HG02588 (cell line): ENCODE measurements at regions not wholly inside any gene's neighbourhood (a gene's known extent, or its start where the extent isn't known, plus 50 kb on each side); places are given as distances from the start of the nearest gene placed in this dataset.
"Not testable (repeated sequence)": the region's sequence is repeated elsewhere in the genome, so short reads cannot be mapped to it uniquely, and the experiment has no call there.

ENCODE experiments used
- ATAC-seq: cut with Tn5 transposase; IDR thresholded peaks from one replicate; pipeline ENCODE4 v1.9.1; 2021; ENCODE audit warnings: mild to moderate bottlenecking, moderate library complexity; ENCODE audit not compliant: unreplicated experiment

DNA sequence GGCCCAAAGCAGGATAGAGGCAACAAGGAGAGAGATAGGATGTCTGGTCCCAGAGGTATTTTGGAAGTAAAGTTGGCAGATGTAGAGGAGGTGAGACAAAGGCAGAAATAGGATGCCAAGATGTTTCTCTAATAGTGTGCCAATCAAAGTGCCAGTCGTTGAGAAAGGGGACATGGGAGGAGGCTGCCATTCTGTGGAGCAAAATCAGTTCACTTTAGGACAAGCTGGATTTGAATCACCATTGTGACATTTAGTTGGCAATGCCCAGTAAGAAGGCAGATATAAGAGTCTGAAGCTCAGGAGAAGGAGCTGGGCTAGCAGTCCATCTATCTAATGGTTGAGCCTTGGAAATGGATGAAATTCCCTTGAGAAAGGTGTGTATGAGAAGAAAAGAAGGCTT lies 53.8 kb downstream of the ADRB2 start:
- no peak for ATAC-seq

- ATAC-seq, result no peak
Observed at GRCh38 chr5:148880696-148881095, 54.3 kb downstream of the ADRB2 start.

DNA sequence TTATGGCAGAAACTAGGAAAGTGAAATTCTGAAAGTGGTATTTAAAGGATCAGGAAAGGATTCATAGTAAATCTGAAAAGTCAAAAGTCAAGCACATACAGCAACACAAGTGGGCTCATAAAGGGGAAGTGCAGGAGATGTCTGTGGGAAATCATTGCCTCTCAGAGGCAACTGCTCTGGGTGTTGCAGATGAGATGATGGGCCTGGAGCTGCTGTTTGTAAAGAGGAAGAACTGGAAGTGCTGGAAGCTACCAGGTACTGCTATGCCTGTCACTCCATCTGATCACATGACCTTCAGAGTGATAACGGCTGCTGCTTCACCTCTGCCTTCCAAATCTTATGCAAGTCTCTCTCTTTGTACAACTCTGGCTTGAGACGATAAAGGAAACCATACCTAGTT lies 55.9 kb downstream of the ADRB2 start:
- ATAC-seq, result no peak

DNA sequence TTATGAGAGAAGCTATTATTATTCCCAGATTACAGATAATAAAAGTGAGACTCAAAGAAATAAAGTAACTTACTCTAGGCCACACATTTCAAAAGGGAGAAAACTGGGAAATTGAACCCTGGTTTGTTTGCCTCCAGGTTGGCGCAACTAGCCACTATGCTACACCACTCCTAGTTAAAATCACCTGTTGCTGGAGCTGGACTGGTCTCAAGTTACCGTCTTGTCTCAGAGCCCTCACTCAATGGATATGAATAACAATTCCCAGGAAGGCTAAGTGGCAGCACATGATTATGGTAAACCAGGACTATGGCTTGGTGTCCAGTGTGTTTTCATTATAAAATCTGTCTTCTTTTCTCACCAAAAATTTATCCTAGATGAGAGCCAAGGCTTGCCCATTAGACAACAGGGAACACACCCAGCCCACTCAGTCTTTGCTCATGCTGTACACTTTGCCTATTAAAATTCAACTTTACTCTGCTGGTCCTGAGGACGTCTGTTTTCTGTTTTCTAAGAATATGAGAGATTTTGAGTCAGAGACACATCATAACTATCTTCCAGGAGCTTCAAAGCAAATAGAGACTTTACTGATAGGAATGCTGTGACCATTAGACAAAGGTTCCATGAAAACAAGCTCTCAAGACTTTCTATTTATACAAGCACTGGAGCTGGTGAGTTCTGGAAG lies 58.1 kb downstream of the ADRB2 start:
- ATAC-seq, result no peak

DNA sequence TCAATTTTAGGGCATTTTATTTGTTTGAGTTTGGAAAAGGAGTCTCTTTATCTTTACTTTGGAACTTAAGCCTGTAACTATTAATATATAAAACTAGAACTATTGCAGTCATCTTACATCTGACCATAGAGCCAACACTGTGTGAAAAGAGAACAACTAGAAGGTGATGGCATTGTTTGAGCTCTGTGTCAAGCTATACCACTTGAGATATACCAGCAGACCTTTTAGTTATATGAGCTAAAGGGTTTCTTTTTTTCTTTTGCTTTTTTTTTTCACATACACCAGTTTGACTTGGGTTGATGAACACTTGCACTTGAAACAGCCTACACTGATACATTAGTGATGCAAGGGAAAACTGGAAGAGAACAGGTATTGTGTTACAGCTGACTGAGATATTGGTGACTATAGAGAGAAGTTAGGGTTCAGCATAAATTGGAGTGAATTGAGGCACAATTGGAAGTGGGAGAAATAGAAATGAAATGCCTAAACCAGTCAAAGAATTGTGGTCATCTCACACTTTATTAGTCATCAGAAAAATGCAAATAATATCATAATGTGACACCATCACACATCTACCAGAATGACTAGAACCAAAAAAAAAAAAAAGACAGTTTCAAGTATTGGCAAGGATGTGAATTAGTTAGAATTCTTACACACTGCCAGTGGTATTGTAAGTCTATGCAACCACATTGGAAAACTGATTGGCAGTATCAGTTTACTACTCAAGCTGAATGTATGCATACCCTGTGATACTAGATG lies 60.9 kb downstream of the ADRB2 start:
- ATAC-seq, result no peak

DNA sequence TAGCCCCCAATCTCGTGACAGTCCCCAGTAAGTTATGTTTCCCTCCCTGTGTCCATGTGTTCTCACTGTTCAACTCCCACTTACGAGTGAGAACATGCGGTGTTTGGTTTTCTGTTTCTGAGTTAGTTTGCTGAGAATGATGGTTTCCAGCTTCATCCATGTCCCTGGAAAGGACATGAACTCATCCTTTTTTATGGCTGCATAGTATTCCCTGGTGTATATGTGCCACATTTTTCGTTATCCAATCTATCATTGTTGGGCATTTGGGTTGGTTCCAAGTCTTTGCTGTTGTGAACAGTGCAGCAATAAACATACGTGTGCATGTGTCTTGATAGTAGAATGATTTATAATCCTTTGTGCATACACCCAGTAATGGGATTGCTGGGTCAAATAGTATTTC lies 63.5 kb downstream of the ADRB2 start:
- not testable (repeated sequence) for ATAC-seq

DNA sequence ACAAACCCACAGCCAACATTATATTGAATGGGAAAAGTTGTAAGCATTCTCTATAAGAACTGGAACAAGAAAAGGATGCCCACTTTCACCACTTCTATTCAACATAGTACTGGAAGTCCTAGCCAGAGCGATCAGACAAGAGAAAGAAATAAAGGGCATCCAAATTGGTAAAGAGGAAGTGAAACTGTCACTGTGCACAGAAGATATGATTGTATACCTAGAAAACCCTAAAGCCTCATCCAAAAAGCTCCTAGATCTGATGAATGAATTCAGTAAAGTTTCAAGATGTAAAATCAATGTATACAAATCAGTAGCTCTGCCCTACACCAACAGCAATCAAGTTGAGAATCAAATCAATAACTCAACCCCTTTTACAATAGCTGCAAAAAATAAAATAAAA lies 69.0 kb downstream of the ADRB2 start:
- not testable (repeated sequence) for ATAC-seq

DNA sequence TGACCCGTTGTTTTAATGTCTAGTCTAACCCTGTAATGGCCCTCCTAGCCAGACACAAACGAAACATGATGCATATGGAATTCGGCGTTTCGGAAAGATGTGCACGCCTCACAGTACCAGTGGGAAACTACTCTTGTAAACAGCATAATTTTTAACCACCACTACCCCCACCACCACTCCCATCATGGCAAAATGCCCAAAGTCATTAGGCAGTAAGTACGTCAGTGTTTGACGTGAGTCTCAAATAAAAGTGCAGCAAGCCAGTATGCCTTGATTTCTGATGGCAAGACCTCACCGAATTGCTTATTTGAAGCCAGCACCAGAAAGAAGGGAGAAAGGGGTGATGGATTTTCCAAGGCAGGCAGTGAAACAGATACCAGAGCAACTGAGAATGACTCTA lies 71.4 kb downstream of the ADRB2 start:
- no peak for ATAC-seq

DNA sequence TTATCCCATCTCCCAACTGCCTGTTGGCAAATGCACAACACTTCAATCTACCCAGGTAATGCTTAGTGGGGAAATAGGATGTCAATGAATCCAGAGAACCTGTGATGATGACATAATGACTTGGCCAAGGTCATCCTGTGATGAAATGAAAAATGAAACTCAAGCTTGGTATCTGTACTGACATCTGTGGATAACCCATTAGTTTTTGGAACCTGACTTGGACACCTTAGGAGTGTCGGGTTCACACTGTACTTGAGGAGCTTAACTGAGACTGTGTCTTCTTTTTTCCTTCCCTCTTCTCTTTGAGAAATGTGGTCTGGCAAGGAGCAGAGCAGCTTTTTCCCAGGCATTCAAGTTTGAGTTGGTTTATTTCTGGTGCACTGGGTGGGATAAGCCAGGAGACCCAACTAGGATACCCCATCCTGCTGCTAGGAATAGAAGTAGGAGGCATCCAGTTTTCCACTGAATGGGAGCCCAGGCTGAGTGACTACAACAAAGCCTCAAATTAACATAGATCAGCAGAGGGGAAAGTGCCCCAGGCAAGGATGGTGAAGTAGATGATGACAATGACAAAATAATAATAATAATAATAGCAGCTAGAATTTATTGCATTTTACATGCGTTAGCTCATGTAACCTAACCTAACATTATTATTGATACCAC lies 72.1 kb downstream of the ADRB2 start:
- ATAC-seq, result no peak

GRCh38 chr5:148899993-148900392 lies 73.6 kb downstream of the ADRB2 start:
- ATAC-seq, result no peak

- ATAC-seq, result no peak
Observed at GRCh38 chr5:148902478-148902877, 76.1 kb downstream of the ADRB2 start.

DNA sequence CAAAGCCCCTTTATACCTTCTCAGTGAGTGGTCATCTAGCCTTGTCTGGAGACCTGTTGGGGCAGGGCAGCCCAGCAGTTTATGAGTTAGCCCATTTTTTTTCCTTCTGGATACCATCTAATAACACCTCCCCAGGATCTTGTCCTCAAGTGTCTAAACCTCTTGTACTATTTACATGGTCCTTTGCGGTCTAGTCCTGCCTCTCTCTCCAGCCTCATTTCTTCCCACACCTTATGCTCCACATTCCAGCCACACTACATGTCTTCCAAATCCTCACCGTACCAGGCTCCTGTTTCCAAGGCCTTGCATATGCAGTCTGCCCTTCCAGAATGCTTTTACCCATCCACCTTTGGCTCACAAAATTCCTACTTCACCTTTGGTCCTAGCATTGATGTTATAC lies 77.2 kb downstream of the ADRB2 start:
- ATAC-seq, result no peak

DNA sequence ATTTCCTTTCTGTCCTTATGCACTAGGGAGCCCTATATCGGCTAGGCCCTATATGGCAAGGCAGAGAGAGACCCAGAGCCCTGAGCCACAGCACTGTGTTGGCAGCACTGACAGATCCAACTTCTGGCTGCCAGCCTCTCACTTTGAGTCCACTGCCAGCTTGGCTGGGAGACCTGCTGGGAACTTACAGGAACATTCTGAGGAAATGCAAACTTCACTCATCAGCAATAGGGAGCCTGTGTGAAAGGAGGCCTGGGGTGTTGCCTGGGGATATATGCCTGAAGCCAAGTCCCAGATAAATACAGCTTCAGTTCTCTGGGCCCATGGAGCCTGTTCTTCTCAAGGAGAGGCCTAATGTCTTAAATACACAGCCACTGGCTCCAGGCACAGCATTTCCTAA lies 78.0 kb downstream of the ADRB2 start:
- no peak for ATAC-seq

DNA sequence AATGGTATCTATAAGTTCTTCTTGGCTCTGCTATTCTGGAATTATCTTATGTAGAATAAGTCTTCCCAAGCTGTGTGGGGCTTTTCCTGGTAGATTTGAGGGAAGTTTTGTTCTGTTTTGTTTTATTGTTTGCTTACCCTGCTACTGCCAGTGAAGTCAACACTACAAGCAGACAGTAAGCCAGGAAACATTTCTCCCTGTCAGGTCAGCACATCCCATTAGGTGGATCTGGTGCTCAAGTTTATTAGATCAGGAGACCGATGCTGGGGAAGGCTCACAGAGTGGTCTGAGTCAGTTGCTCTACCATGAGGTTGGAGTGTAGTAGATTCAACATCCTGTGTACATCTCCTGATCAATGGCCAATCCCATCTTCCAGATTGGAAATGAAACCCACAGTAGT lies 79.1 kb downstream of the ADRB2 start:
- no peak for ATAC-seq

- ATAC-seq, result no peak
Observed at GRCh38 chr5:148906968-148907367, 80.6 kb downstream of the ADRB2 start.

GRCh38 chr5:148909040-148909439 lies 82.6 kb downstream of the ADRB2 start:
- ATAC-seq, result no peak

GRCh38 chr5:148909766-148910165 lies 83.4 kb downstream of the ADRB2 start:
- ATAC-seq, result no peak

DNA sequence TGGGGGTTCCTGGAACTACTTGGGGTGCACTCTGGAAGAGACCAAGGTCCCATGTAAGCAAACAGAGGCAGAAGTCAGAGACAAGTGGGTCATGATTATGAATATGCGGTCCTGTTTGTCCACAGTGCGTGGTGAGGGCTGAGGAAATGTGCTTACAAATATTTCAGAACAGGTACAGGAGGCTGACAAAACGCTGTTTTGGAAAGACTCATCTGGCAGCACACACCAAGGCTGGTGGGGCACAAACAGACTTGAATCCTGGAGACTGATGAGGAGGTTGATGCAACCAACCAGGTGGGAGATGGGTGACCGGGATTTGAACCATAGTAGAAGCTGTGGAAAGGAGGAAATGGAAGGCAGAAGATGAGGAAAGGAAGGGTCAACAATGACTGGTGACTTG lies 83.8 kb downstream of the ADRB2 start:
- no peak for ATAC-seq

GRCh38 chr5:148910686-148911361 lies 84.4 kb downstream of the ADRB2 start:
- no peak for ATAC-seq

DNA sequence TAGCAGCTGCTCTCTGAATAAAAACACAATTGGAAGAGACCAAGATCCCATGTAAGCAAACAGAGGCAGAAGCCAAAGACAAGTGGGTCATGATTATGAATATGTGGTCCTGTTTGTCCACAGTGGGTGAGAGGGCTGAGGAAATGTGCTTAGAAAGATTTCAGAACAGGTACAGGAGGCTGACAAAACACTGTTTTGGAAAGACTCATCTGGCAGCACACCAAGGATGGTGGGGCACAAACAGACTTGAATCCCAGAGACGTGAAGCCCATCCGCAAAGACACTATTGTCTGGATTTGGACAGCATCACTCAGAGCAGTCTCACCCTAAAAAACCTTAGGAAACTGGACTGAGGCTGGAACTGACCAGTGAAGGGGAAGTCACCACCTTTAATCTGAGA lies 85.0 kb downstream of the ADRB2 start:
- no peak for ATAC-seq

GRCh38 chr5:148912146-148912545 lies 85.7 kb downstream of the ADRB2 start:
- no peak for ATAC-seq
